ENCODE measurements at regions not wholly inside any gene's neighbourhood (a gene's known extent, or its start where the extent isn't known, plus 50 kb on each side); places are given as distances from the start of the nearest gene placed in this dataset.

DNA sequence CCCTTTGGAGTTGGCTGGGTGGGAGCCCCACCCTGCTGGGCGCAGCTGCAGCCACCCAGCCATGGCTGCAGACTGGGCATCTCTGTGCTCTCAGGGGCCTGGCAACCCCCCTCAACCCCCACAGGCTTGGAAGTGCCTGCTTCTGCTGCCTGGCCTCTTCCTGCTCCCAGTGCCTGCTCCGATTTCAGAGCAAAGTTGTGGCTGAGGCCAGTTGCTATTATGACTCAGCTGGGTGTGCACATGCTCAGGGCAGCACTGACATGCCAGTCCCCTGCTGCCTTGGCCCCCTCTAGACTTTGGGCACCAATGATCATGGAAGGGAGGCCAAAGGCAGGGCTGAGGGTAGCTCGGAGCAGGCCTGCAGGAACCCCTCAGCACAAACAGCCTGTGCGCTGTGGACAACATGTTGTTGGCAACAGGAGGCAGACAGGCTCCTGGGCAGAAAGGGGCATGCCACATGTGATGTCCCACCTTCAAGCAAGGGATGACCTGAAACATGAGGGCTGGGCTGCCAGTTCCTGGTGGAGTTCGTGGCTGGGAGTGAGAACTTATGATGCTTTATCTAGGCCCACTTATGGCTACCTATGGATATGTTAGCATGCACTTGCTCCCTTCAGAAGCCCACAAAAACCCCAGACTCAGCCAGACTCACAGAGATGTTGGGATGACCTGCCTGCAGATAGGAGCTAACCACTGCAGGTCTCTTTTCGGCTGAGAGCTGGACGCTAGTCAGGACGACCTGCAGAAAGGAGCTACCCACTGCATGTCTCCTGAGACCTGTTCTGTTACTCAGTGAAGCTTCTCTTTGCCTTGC, 96.4 kb upstream of the AMOTL1 start:
- Histone ChIP-seq H3K4me1 (ENCODE audit: control insufficient read depth, insufficient read depth, low read length) (no peaks in the 10 kb centered on the region), H3K4me3 (ENCODE audit: low read depth, low read length) (no peak overlapping the region), H3K9me3 (ENCODE audit: control insufficient read depth, insufficient read depth, low read depth, low read length) (no peaks in the 10 kb centered on the region), H3K36me3 (ENCODE audit: control insufficient read depth in 2 of 2, insufficient read depth in 1 of 2, low read length in 2 of 2) (no peaks in the 10 kb centered on the region), H3K27ac (ENCODE audit: extremely low read depth, low read depth, low read length) (no peak overlapping the region)
- CTCF ChIA-PET = no interaction called here
- TF ChIP-seq MEIS1 (CRISPR knock-in tag; IDR thresholded peaks at IDR 0.05; ENCODE audit: borderline replicate concordance) (no peak), ZNF624 (tag by site-specific recombination; IDR thresholded peaks at IDR 0.05) (no peak), KLF8 (tag by site-specific recombination; IDR thresholded peaks at IDR 0.05) (no peak), ZNF335 (tag by site-specific recombination; conservative IDR thresholded peaks at IDR 0.05) (no peak), YY1 (tag by site-specific recombination; IDR thresholded peaks at IDR 0.05) (no peak), ZNF549 (tag by site-specific recombination; IDR thresholded peaks at IDR 0.05) (no peak), ZNF510 (tag by site-specific recombination; IDR thresholded peaks at IDR 0.05; ENCODE audit: insufficient replicate concordance) (no peak), HOXD13 (CRISPR knock-in tag; IDR thresholded peaks at IDR 0.05; ENCODE audit: borderline replicate concordance) (no peak), SETDB1 (IDR thresholded peaks at IDR 0.05; ENCODE audit: insufficient read length, low read length) (peak; percentile 70), ZNF621 (tag by site-specific recombination; IDR thresholded peaks at IDR 0.05) (no peak), ZNF791 (tag by site-specific recombination; IDR thresholded peaks at IDR 0.05) (no peak), TCF7L2 (IDR thresholded peaks at IDR 0.05; ENCODE audit: borderline replicate concordance, low read depth, low read length) (no peak), ZNF660 (tag by site-specific recombination; IDR thresholded peaks at IDR 0.05) (no peak), ZNF292 (tag by site-specific recombination; IDR thresholded peaks at IDR 0.05; ENCODE audit: borderline replicate concordance, low read depth) (no peak), PRDM10 (tag by site-specific recombination; IDR thresholded peaks at IDR 0.05) (0 out of 2 replicates have a peak, but pooled peaks have one; percentile 18)
- TF ChIP-seq, protein P1, sequence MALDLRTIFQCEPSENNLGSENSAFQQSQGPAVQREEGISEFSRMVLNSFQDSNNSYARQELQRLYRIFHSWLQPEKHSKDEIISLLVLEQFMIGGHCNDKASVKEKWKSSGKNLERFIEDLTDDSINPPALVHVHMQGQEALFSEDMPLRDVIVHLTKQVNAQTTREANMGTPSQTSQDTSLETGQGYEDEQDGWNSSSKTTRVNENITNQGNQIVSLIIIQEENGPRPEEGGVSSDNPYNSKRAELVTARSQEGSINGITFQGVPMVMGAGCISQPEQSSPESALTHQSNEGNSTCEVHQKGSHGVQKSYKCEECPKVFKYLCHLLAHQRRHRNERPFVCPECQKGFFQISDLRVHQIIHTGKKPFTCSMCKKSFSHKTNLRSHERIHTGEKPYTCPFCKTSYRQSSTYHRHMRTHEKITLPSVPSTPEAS (tag by site-specific recombination; IDR thresholded peaks at IDR 0.05) = no peak
- POLR2A ChIA-PET = no interaction called here

DNA sequence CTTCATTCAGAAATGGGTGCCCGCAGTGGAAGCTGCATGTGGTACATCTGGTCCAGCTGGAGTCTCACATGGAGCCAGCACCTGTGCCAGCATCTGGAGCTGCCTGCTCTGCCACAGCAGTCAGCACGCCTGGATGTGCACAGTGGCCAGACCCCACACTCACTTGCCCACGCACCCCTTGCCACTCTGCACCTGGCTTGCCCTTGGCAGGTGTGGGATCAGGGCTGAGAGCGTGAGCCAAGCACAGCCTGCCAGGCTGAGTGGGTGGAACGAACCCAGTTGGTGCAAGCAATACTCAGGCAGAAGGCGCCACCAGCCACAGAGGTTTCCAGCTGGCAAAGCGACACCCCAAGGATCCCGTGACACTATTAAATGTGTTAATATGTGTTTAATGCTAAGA, 95.5 kb upstream of the AMOTL1 start:
- ChIA-PET CTCF (no interaction called here), POLR2A (interaction anchor here (1.0 kb wide), 1 partner anchor 211 kb away, joined by 3 read pairs; no protein-coding TSS in a partner anchor)
- Histone ChIP-seq H3K4me1 (ENCODE audit: control insufficient read depth, insufficient read depth, low read length) (no peaks in the 10 kb centered on the region), H3K9me3 (ENCODE audit: control insufficient read depth, insufficient read depth, low read depth, low read length) (no peaks in the 10 kb centered on the region), H3K27ac (ENCODE audit: extremely low read depth, low read depth, low read length) (no peak overlapping the region), H3K4me3 (ENCODE audit: low read depth, low read length) (no peak overlapping the region), H3K36me3 (ENCODE audit: control insufficient read depth in 2 of 2, insufficient read depth in 1 of 2, low read length in 2 of 2) (no peaks in the 10 kb centered on the region)
- TF ChIP-seq GLIS1 (tag by site-specific recombination; IDR thresholded peaks at IDR 0.05) = no peak
- TF ChIP-seq ZNF302 (tag by site-specific recombination; IDR thresholded peaks at IDR 0.05; ENCODE audit: low read depth) = no peak
- TF ChIP-seq ZNF558 (tag by site-specific recombination; IDR thresholded peaks at IDR 0.05) = no peak
- TF ChIP-seq ZNF510 (tag by site-specific recombination; IDR thresholded peaks at IDR 0.05; ENCODE audit: insufficient replicate concordance) = no peak
- TF ChIP-seq, protein P2, sequence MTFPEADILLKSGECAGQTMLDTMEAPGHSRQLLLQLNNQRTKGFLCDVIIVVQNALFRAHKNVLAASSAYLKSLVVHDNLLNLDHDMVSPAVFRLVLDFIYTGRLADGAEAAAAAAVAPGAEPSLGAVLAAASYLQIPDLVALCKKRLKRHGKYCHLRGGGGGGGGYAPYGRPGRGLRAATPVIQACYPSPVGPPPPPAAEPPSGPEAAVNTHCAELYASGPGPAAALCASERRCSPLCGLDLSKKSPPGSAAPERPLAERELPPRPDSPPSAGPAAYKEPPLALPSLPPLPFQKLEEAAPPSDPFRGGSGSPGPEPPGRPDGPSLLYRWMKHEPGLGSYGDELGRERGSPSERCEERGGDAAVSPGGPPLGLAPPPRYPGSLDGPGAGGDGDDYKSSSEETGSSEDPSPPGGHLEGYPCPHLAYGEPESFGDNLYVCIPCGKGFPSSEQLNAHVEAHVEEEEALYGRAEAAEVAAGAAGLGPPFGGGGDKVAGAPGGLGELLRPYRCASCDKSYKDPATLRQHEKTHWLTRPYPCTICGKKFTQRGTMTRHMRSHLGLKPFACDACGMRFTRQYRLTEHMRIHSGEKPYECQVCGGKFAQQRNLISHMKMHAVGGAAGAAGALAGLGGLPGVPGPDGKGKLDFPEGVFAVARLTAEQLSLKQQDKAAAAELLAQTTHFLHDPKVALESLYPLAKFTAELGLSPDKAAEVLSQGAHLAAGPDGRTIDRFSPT (tag by site-specific recombination; IDR thresholded peaks at IDR 0.05) = no peak
